Parathyroid adenoma (tissue), 2 donors: ENCODE measurements at regions not wholly inside any gene's neighbourhood (a gene's known extent, or its start where the extent isn't known, plus 50 kb on each side); places are given as distances from the start of the nearest gene placed in this dataset.

Experiments
- H2AFZ ChIP-seq: fragments of 300-600 bp; sonication (generic); one replicate; pipeline ENCODE4 v1.7.0; 2017; ENCODE audit warnings: antibody characterized with exemption, mild to moderate bottlenecking
- H3K27ac ChIP-seq: fragments of 300-600 bp; sonication (generic); one replicate; pipeline ENCODE4 v1.7.0; 2017
- H3K27me3 ChIP-seq: fragments of 300-600 bp; sonication (generic); one replicate; pipeline ENCODE4 v1.7.0; 2017; ENCODE audit warnings: low read length; ENCODE audit not compliant: control insufficient read depth, insufficient read depth
- H3K36me3 ChIP-seq: fragments of 300-600 bp; sonication (generic); one replicate; pipeline ENCODE4 v1.7.0; 2017; ENCODE audit warnings: low read length; ENCODE audit not compliant: control insufficient read depth, insufficient read depth
- H3K4me1 ChIP-seq: fragments of 300-600 bp; sonication (generic); one replicate; pipeline ENCODE4 v1.7.0; 2017; ENCODE audit warnings: control low read depth
- H3K4me2 ChIP-seq: fragments of 300-600 bp; sonication (generic); one replicate; pipeline ENCODE4 v1.7.0; 2017; ENCODE audit warnings: low read length
- H3K4me3 ChIP-seq: fragments of 300-600 bp; sonication (generic); one replicate; pipeline ENCODE4 v1.7.0; 2017; ENCODE audit warnings: low read depth, low read length
- H3K79me2 ChIP-seq: fragments of 300-600 bp; sonication (generic); one replicate; pipeline ENCODE4 v1.7.0; 2017; ENCODE audit warnings: control low read depth
- H3K9ac ChIP-seq: fragments of 300-600 bp; sonication (generic); one replicate; pipeline ENCODE4 v1.7.0; 2017; ENCODE audit warnings: mild to moderate bottlenecking
- H3K9me3 ChIP-seq: fragments of 300-600 bp; sonication (generic); one replicate; pipeline ENCODE4 v1.7.0; 2017; ENCODE audit warnings: low read length; ENCODE audit not compliant: control insufficient read depth
- TF ChIP-seq, protein P1 (sequence below): fragments of 300-600 bp; sonication (generic); IDR thresholded peaks from one replicate; pipeline ENCODE4 v1.7.0; 2017; ENCODE audit warnings: antibody characterized with exemption, mild to moderate bottlenecking
- donor health status: primary hyperparathyroidism.

DNA sequence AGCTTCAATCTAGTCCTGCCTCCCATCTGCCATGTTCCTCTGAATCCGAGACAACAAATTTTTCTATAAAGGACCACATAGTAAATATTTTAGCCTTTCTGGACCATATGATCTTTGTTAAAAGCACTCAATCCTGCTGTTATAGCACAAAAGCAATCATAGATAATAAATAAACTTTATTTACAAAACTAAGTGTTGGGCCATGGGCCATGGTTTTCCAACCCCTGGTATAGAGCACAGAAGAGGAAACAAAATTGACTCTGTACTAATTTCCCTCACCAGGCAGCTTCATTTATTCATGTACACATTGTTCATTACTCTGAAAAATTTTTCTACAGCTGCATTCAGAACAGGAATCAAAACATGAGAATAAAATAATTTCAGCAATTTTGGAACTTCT, 288.9 kb downstream of the AGTPBP1 start:
- H3K9ac ChIP-seq, result no peak overlapping the region
- no peaks in the 10 kb centered on the region for H3K36me3 ChIP-seq
- no peaks in the 10 kb centered on the region for H3K27me3 ChIP-seq
- no peaks in the 10 kb centered on the region for H3K9me3 ChIP-seq
- no peak overlapping the region for H3K27ac ChIP-seq
- no peaks in the 10 kb centered on the region for H3K4me1 ChIP-seq
- TF ChIP-seq, protein P1, sequence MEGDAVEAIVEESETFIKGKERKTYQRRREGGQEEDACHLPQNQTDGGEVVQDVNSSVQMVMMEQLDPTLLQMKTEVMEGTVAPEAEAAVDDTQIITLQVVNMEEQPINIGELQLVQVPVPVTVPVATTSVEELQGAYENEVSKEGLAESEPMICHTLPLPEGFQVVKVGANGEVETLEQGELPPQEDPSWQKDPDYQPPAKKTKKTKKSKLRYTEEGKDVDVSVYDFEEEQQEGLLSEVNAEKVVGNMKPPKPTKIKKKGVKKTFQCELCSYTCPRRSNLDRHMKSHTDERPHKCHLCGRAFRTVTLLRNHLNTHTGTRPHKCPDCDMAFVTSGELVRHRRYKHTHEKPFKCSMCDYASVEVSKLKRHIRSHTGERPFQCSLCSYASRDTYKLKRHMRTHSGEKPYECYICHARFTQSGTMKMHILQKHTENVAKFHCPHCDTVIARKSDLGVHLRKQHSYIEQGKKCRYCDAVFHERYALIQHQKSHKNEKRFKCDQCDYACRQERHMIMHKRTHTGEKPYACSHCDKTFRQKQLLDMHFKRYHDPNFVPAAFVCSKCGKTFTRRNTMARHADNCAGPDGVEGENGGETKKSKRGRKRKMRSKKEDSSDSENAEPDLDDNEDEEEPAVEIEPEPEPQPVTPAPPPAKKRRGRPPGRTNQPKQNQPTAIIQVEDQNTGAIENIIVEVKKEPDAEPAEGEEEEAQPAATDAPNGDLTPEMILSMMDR, result no peak
- no peak overlapping the region for H3K4me2 ChIP-seq
- no peak overlapping the region for H3K4me3 ChIP-seq
- H2AFZ ChIP-seq, result no peak overlapping the region
- no peaks in the 10 kb centered on the region for H3K79me2 ChIP-seq

GRCh38 chr9:85451680-85452079, 290.1 kb downstream of the AGTPBP1 start:
- H2AFZ ChIP-seq, result no peak overlapping the region
- no peak overlapping the region for H3K27ac ChIP-seq
- H3K4me3 ChIP-seq, result no peak overlapping the region
- H3K27me3 ChIP-seq, result no peaks in the 10 kb centered on the region
- H3K79me2 ChIP-seq, result no peaks in the 10 kb centered on the region
- H3K4me1 ChIP-seq, result no peaks in the 10 kb centered on the region
- no peaks in the 10 kb centered on the region for H3K9me3 ChIP-seq
- no peaks in the 10 kb centered on the region for H3K36me3 ChIP-seq
- no peak overlapping the region for H3K4me2 ChIP-seq
- H3K9ac ChIP-seq, result no peak overlapping the region
- TF ChIP-seq, protein P1, result no peak

DNA sequence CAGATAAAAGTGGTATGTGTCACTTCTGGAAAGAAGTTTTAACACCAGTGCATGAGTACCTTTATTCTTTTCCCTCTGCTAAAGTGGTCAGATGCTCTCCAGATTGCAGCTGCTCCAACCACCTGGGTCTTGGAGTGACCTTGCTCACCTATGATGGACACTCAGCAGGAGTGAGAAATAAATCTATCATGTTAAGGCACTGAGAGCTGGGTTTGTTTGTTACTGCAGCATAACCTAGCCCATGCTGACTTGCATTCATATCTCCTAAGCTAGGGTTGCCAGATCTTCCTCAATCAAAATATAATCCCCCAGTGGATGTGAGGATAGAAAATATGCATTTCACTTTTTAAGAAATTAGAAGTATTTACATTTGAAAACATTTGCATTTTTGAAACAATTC, 295.9 kb downstream of the AGTPBP1 start:
- Histone ChIP-seq H3K79me2 (no peaks in the 10 kb centered on the region), H3K27me3 (no peaks in the 10 kb centered on the region), H3K36me3 (no peaks in the 10 kb centered on the region), H3K4me2 (no peak overlapping the region), H3K27ac (no peak overlapping the region), H3K4me1 (no peaks in the 10 kb centered on the region), H3K9me3 (no peaks in the 10 kb centered on the region), H3K9ac (no peak overlapping the region), H2AFZ (no peak overlapping the region), H3K4me3 (no peak overlapping the region)
- TF ChIP-seq, protein P1, result no peak

DNA sequence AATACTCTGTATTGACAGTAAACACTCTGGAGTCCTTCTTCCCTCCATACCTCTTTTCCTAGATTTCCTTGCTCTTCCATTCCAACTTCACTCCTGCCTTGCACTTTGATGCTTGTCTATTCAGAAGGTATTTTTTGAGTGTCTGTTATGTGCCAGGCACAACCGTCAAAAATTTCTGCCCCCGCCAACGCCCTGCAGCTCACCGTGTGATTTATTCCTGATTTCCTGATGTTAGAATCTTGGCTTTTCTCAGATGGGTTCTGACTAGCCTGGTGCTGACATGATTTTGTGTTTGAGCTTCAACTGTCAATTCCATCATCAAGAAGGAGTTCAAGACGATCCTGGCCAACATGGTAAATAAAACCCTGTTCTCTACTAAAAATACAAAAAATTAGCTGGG, 297.5 kb downstream of the AGTPBP1 start:
- Histone ChIP-seq H3K4me1 (no peaks in the 10 kb centered on the region), H3K27me3 (no peaks in the 10 kb centered on the region), H3K4me2 (no peak overlapping the region), H3K4me3 (no peak overlapping the region), H3K27ac (no peak overlapping the region), H2AFZ (no peak overlapping the region), H3K36me3 (no peaks in the 10 kb centered on the region), H3K9me3 (no peaks in the 10 kb centered on the region), H3K79me2 (no peaks in the 10 kb centered on the region), H3K9ac (no peak overlapping the region)
- TF ChIP-seq, protein P1, result no peak

- Histone ChIP-seq H3K4me2 (no peak overlapping the region), H3K4me1 (no peaks in the 10 kb centered on the region), H3K79me2 (no peaks in the 10 kb centered on the region), H3K4me3 (no peak overlapping the region), H3K36me3 (no peaks in the 10 kb centered on the region), H2AFZ (no peak overlapping the region), H3K27ac (no peak overlapping the region), H3K9me3 (no peaks in the 10 kb centered on the region), H3K27me3 (no peaks in the 10 kb centered on the region), H3K9ac (no peak overlapping the region)
- TF ChIP-seq, protein P1, result no peak
These were observed 298.6 kb downstream of the AGTPBP1 start for GRCh38 chr9:85443190-85443598.
